GM23338 (cell line): ENCODE measurements at regions not wholly inside any gene's neighbourhood (a gene's known extent, or its start where the extent isn't known, plus 50 kb on each side); places are given as distances from the start of the nearest gene placed in this dataset.

ENCODE experiments used
- ATAC-seq: fragments of 200-7000 bp; cut with Tn5 transposase; 3 replicates; pipeline ENCODE4 v1.9.1; 2020
- DNase-seq: peaks from one replicate; pipeline ENCODE4 v3.0.0-alpha.2; 2015; ENCODE audit warnings: low spot score
- H2AFZ ChIP-seq: fragments of 200-600 bp; sonication (generic); 2 replicates; pipeline ENCODE4 v1.8.0; 2016; ENCODE audit warnings: antibody characterized with exemption, mild to moderate bottlenecking, moderate library complexity
- H3F3A ChIP-seq: fragments of 200-600 bp; sonication (generic); replicated peaks from 2 replicates; pipeline ENCODE4 v1.8.0; 2017; ENCODE audit warnings: antibody characterized with exemption, mixed run types, low read depth
- H3K27ac ChIP-seq: fragments of 200-600 bp; sonication (generic); 2 replicates; pipeline ENCODE4 v1.6.1; 2016; ENCODE audit warnings: low read depth
- H3K27me3 ChIP-seq: fragments of 200-600 bp; sonication (generic); 2 replicates; pipeline ENCODE4 v1.8.0; 2016; ENCODE audit warnings: mild to moderate bottlenecking, mixed run types, moderate library complexity; ENCODE audit not compliant: insufficient read depth
- H3K36me3 ChIP-seq: fragments of 200-600 bp; sonication (generic); 2 replicates; pipeline ENCODE4 v1.8.0; 2016; ENCODE audit warnings: mild to moderate bottlenecking; ENCODE audit not compliant: insufficient read depth
- H3K4me1 ChIP-seq: fragments of 200-600 bp; sonication (generic); 2 replicates; pipeline ENCODE4 v1.8.0; 2016; ENCODE audit warnings: mild to moderate bottlenecking, moderate library complexity; ENCODE audit not compliant: insufficient read depth
- H3K4me2 ChIP-seq: fragments of 200-600 bp; sonication (generic); 2 replicates; pipeline ENCODE4 v1.7.1; 2017; ENCODE audit warnings: mixed run types
- H3K4me3 ChIP-seq: fragments of 200-600 bp; sonication (generic); 2 replicates; pipeline ENCODE4 v1.6.1; 2016; ENCODE audit warnings: mixed run types
- H3K79me2 ChIP-seq: fragments of 200-600 bp; sonication (generic); replicated peaks from 2 replicates; pipeline ENCODE4 v1.8.0; 2017; ENCODE audit warnings: mild to moderate bottlenecking; ENCODE audit not compliant: insufficient read depth
- H3K9me2 ChIP-seq: fragments of 200-600 bp; sonication (generic); 2 replicates; pipeline ENCODE4 v1.8.0; 2017; ENCODE audit not compliant: insufficient read depth
- H4K20me1 ChIP-seq: fragments of 200-600 bp; sonication (generic); replicated peaks from 2 replicates; pipeline ENCODE4 v1.8.0; 2017; ENCODE audit warnings: mild to moderate bottlenecking; ENCODE audit not compliant: insufficient read depth
- H3K27ac Mint-ChIP-seq: 2 replicates; pipeline ENCODE4 v1.8.0; 2020; ENCODE audit warnings: inconsistent platforms, mild to moderate bottlenecking, moderate library complexity, mixed read lengths
- H3K27me3 Mint-ChIP-seq: 3 replicates; pipeline ENCODE4 v1.8.0; 2022; ENCODE audit warnings: low read depth, mild to moderate bottlenecking, moderate library complexity, mixed read lengths, inconsistent platforms; ENCODE audit not compliant: insufficient read depth, poor library complexity
- H3K36me3 Mint-ChIP-seq: 3 replicates; pipeline ENCODE4 v1.8.0; 2021; ENCODE audit warnings: low read depth, mild to moderate bottlenecking, inconsistent platforms, moderate library complexity, mixed read lengths
- H3K4me1 Mint-ChIP-seq: 3 replicates; pipeline ENCODE4 v1.8.0; 2020; ENCODE audit warnings: mild to moderate bottlenecking, inconsistent platforms, mixed read lengths
- H3K4me3 Mint-ChIP-seq: 3 replicates; pipeline ENCODE4 v1.8.0; 2021; ENCODE audit warnings: moderate library complexity, mild to moderate bottlenecking, inconsistent platforms, mixed read lengths
- H3K9me3 Mint-ChIP-seq: 3 replicates; pipeline ENCODE4 v1.8.0; 2020; ENCODE audit warnings: moderate library complexity, mild to moderate bottlenecking, inconsistent platforms, mixed read lengths
- CREB1 ChIP-seq: fragments of 250-450 bp; sonication (Bioruptor Pico); IDR thresholded peaks from 2 replicates; pipeline ENCODE4 v1.5.0; 2020; ENCODE audit warnings: low read depth, mild to moderate bottlenecking, moderate library complexity
- EZH2 ChIP-seq: fragments of 200-600 bp; sonication (generic); IDR thresholded peaks from one replicate; pipeline ENCODE4 v1.8.0; 2017; ENCODE audit warnings: antibody characterized with exemption, mild to moderate bottlenecking, low read depth; ENCODE audit not compliant: unreplicated experiment
- EZH2phosphoT487 ChIP-seq: fragments of 200-600 bp; sonication (generic); IDR thresholded peaks from one replicate; pipeline ENCODE4 v1.8.1; 2018; ENCODE audit warnings: antibody characterized with exemption; ENCODE audit not compliant: unreplicated experiment
- JUNB ChIP-seq: IDR thresholded peaks from one replicate; pipeline ENCODE4 v1.6.1; 2016; ENCODE audit warnings: antibody characterized with exemption; ENCODE audit not compliant: unreplicated experiment
- POLR2AphosphoS5 ChIP-seq: IDR thresholded peaks from 2 replicates; pipeline ENCODE4 v1.6.1; 2016; ENCODE audit warnings: antibody characterized with exemption, low read depth
- STAT1 ChIP-seq: IDR thresholded peaks from one replicate; pipeline ENCODE4 v1.6.1; 2016; ENCODE audit warnings: antibody characterized with exemption; ENCODE audit not compliant: unreplicated experiment
- ZNF114 ChIP-seq: fragments of 250-450 bp; sonication (Bioruptor Pico); IDR thresholded peaks from 2 replicates; pipeline ENCODE4 v1.5.0; 2020; ENCODE audit warnings: mild to moderate bottlenecking, moderate library complexity
- ZNF331 ChIP-seq: fragments of 250-450 bp; sonication (Bioruptor Pico); IDR thresholded peaks from 2 replicates; pipeline ENCODE4 v1.5.0; 2020; ENCODE audit warnings: low read depth, mild to moderate bottlenecking, moderate library complexity
- TF ChIP-seq, protein P1 (sequence below): fragments of 250-450 bp; sonication (Bioruptor Pico); IDR thresholded peaks from 2 replicates; pipeline ENCODE4 v1.5.0; 2020; ENCODE audit warnings: mild to moderate bottlenecking, moderate library complexity
- TF ChIP-seq, protein P2 (sequence below): IDR thresholded peaks from one replicate; pipeline ENCODE4 v1.6.1; 2018; ENCODE audit warnings: antibody characterized with exemption; ENCODE audit not compliant: unreplicated experiment

- TF ChIP-seq, protein P1, sequence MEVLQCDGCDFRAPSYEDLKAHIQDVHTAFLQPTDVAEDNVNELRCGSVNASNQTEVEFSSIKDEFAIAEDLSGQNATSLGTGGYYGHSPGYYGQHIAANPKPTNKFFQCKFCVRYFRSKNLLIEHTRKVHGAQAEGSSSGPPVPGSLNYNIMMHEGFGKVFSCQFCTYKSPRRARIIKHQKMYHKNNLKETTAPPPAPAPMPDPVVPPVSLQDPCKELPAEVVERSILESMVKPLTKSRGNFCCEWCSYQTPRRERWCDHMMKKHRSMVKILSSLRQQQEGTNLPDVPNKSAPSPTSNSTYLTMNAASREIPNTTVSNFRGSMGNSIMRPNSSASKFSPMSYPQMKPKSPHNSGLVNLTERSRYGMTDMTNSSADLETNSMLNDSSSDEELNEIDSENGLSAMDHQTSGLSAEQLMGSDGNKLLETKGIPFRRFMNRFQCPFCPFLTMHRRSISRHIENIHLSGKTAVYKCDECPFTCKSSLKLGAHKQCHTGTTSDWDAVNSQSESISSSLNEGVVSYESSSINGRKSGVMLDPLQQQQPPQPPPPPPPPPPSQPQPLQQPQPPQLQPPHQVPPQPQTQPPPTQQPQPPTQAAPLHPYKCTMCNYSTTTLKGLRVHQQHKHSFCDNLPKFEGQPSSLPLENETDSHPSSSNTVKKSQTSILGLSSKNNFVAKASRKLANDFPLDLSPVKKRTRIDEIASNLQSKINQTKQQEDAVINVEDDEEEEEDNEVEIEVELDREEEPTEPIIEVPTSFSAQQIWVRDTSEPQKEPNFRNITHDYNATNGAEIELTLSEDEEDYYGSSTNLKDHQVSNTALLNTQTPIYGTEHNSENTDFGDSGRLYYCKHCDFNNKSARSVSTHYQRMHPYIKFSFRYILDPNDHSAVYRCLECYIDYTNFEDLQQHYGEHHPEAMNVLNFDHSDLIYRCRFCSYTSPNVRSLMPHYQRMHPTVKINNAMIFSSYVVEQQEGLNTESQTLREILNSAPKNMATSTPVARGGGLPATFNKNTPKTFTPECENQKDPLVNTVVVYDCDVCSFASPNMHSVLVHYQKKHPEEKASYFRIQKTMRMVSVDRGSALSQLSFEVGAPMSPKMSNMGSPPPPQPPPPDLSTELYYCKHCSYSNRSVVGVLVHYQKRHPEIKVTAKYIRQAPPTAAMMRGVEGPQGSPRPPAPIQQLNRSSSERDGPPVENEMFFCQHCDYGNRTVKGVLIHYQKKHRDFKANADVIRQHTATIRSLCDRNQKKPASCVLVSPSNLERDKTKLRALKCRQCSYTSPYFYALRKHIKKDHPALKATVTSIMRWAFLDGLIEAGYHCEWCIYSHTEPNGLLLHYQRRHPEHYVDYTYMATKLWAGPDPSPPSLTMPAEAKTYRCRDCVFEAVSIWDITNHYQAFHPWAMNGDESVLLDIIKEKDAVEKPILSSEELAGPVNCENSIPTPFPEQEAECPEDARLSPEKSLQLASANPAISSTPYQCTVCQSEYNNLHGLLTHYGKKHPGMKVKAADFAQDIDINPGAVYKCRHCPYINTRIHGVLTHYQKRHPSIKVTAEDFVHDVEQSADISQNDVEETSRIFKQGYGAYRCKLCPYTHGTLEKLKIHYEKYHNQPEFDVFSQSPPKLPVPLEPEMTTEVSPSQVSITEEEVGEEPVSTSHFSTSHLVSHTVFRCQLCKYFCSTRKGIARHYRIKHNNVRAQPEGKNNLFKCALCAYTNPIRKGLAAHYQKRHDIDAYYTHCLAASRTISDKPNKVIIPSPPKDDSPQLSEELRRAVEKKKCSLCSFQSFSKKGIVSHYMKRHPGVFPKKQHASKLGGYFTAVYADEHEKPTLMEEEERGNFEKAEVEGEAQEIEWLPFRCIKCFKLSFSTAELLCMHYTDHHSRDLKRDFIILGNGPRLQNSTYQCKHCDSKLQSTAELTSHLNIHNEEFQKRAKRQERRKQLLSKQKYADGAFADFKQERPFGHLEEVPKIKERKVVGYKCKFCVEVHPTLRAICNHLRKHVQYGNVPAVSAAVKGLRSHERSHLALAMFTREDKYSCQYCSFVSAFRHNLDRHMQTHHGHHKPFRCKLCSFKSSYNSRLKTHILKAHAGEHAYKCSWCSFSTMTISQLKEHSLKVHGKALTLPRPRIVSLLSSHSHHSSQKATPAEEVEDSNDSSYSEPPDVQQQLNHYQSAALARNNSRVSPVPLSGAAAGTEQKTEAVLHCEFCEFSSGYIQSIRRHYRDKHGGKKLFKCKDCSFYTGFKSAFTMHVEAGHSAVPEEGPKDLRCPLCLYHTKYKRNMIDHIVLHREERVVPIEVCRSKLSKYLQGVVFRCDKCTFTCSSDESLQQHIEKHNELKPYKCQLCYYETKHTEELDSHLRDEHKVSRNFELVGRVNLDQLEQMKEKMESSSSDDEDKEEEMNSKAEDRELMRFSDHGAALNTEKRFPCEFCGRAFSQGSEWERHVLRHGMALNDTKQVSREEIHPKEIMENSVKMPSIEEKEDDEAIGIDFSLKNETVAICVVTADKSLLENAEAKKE (CRISPR knock-in tag) = no peak
- TF ChIP-seq ZNF114 (CRISPR knock-in tag) (no peak), EZH2phosphoT487 (no peak), CREB1 (no peak), POLR2AphosphoS5 (no peak), ZNF331 (CRISPR knock-in tag) (no peak), JUNB (no peak), STAT1 (no peak), EZH2 (no peak)
Observed at GRCh38 chr6:19713411-19713810, 123.8 kb upstream of the ID4 start (continued).

- no peaks in the 10 kb centered on the region for H3K79me2 ChIP-seq
- H3F3A ChIP-seq = no peaks in the 10 kb centered on the region
- H3K36me3 Mint-ChIP-seq = peaks cover 9% of the 10 kb centered on the region; the same call in 2 of the 3 replicates
- no peak overlapping the region for H3K4me3 ChIP-seq
- H3K36me3 ChIP-seq = no peaks in the 10 kb centered on the region
- H3K9me3 Mint-ChIP-seq = peaks cover 9% of the 10 kb centered on the region; the same call in 2 of the 3 replicates
- H3K9me2 ChIP-seq = no peaks in the 10 kb centered on the region
- peak overlapping the region; percentile 18 for H3K4me2 ChIP-seq
- H3K27ac ChIP-seq = peak overlapping the region; percentile 4; the same call in 1 of the 2 replicates
- ATAC-seq (no peak; the same call in 2 of the 3 replicates), DNase-seq (no peak)
- H3K27ac Mint-ChIP-seq = peak overlapping the region; percentile 82
- H3K4me3 Mint-ChIP-seq = no peak overlapping the region
- H3K27me3 ChIP-seq = no peaks in the 10 kb centered on the region
- peaks cover 28% of the 10 kb centered on the region for H3K4me1 ChIP-seq
- no peaks in the 10 kb centered on the region for H3K27me3 Mint-ChIP-seq
- peaks cover 34% of the 10 kb centered on the region for H3K4me1 Mint-ChIP-seq
- no peaks in the 10 kb centered on the region for H4K20me1 ChIP-seq
- H2AFZ ChIP-seq = no peak overlapping the region
- TF ChIP-seq ZNF331 (CRISPR knock-in tag) (no peak), POLR2AphosphoS5 (no peak), EZH2 (no peak), CREB1 (no peak)
- TF ChIP-seq, protein P2, sequence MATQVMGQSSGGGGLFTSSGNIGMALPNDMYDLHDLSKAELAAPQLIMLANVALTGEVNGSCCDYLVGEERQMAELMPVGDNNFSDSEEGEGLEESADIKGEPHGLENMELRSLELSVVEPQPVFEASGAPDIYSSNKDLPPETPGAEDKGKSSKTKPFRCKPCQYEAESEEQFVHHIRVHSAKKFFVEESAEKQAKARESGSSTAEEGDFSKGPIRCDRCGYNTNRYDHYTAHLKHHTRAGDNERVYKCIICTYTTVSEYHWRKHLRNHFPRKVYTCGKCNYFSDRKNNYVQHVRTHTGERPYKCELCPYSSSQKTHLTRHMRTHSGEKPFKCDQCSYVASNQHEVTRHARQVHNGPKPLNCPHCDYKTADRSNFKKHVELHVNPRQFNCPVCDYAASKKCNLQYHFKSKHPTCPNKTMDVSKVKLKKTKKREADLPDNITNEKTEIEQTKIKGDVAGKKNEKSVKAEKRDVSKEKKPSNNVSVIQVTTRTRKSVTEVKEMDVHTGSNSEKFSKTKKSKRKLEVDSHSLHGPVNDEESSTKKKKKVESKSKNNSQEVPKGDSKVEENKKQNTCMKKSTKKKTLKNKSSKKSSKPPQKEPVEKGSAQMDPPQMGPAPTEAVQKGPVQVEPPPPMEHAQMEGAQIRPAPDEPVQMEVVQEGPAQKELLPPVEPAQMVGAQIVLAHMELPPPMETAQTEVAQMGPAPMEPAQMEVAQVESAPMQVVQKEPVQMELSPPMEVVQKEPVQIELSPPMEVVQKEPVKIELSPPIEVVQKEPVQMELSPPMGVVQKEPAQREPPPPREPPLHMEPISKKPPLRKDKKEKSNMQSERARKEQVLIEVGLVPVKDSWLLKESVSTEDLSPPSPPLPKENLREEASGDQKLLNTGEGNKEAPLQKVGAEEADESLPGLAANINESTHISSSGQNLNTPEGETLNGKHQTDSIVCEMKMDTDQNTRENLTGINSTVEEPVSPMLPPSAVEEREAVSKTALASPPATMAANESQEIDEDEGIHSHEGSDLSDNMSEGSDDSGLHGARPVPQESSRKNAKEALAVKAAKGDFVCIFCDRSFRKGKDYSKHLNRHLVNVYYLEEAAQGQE = no peak
Observed at GRCh38 chr6:19713984-19714383, 123.2 kb upstream of the ID4 start.
